ENCODE measurements at regions not wholly inside any gene's neighbourhood (a gene's known extent, or its start where the extent isn't known, plus 50 kb on each side); places are given as distances from the start of the nearest gene placed in this dataset.
"Not testable (repeated sequence)": the region's sequence is repeated elsewhere in the genome, so short reads cannot be mapped to it uniquely, and the experiment has no call there.

GRCh38 chr14:103192861-103193260 is 69.6 kb downstream of the TNFAIP2 start:
- TF ChIP-seq POLR2A (IDR thresholded peaks at IDR 0.05; ENCODE audit: low read depth, low read length); POLR2AphosphoS5 (IDR thresholded peaks at IDR 0.05; ENCODE audit: low read depth, low read length); PAX5 (IDR thresholded peaks at IDR 0.05; ENCODE audit: insufficient read depth, low read length, severe bottlenecking); SPI1 (IDR thresholded peaks at IDR 0.05; ENCODE audit: low read depth, low read length); TAF1 (IDR thresholded peaks at IDR 0.05; ENCODE audit: low read depth, low read length); POU2F2 (IDR thresholded peaks at IDR 0.05; ENCODE audit: low read depth, low read length): not testable (repeated sequence)
